Trophoblast cell (in vitro differentiated cells and primary cell): ENCODE measurements at regions not wholly inside any gene's neighbourhood (a gene's known extent, or its start where the extent isn't known, plus 50 kb on each side); places are given as distances from the start of the nearest gene placed in this dataset.
A peak's percentile ranks its signal among the peaks of the same experiment; 100 is the strongest.

Experiments used
- DNase-seq, 2 donors: peaks; one replicate each; pipeline ENCODE4 v3.0.0-alpha.2; 2016
- H2AFZ ChIP-seq: 2 replicates; pipeline ENCODE4 v1.6.1; 2013; ENCODE audit warnings: low read length, moderate library complexity, mild to moderate bottlenecking; ENCODE audit not compliant: insufficient read depth, poor library complexity
- H2AK5ac ChIP-seq: 2 replicates; pipeline ENCODE4 v1.6.1; 2013; ENCODE audit warnings: mild to moderate bottlenecking, low read length
- H2BK120ac ChIP-seq: 2 replicates; pipeline ENCODE4 v1.6.1; 2013; ENCODE audit warnings: low read length, mild to moderate bottlenecking, moderate library complexity; ENCODE audit not compliant: insufficient read depth, poor library complexity
- H2BK12ac ChIP-seq: 2 replicates; pipeline ENCODE4 v1.6.1; 2013; ENCODE audit warnings: mild to moderate bottlenecking, low read length, moderate library complexity
- H2BK5ac ChIP-seq: 2 replicates; pipeline ENCODE4 v1.6.1; 2013; ENCODE audit warnings: low read length, low read depth, moderate library complexity, mild to moderate bottlenecking; ENCODE audit not compliant: poor library complexity
- H3K14ac ChIP-seq: 2 replicates; pipeline ENCODE4 v1.6.1; 2013; ENCODE audit warnings: mild to moderate bottlenecking, low read length
- H3K18ac ChIP-seq: 2 replicates; pipeline ENCODE4 v1.6.1; 2013; ENCODE audit warnings: mild to moderate bottlenecking, low read length
- H3K23ac ChIP-seq: 2 replicates; pipeline ENCODE4 v1.6.1; 2013; ENCODE audit warnings: low read length
- H3K27ac ChIP-seq: 2 replicates; pipeline ENCODE4 v1.5.1; 2013; ENCODE audit warnings: low read depth, mild to moderate bottlenecking, inconsistent platforms, low read length, moderate library complexity
- H3K27me3 ChIP-seq: 2 replicates; pipeline ENCODE4 v1.6.1; 2013; ENCODE audit warnings: inconsistent platforms, mild to moderate bottlenecking, low read length, moderate library complexity; ENCODE audit not compliant: insufficient read depth
- H3K36me3 ChIP-seq, 2 experiments: 1 replicate in 1 of 2; 2 replicates in 1 of 2; pipeline ENCODE4 v1.6.1; 2013; ENCODE audit warnings: low read length in 2 of 2, mild to moderate bottlenecking in 2 of 2, moderate library complexity in 1 of 2; ENCODE audit not compliant: insufficient read depth in 2 of 2, control insufficient read depth in 1 of 2
- H3K4ac ChIP-seq: 2 replicates; pipeline ENCODE4 v1.6.1; 2013; ENCODE audit warnings: low read depth, mild to moderate bottlenecking, low read length, moderate library complexity
- H3K4me1 ChIP-seq, 2 experiments: 1 replicate in 1 of 2; 2 replicates in 1 of 2; pipeline ENCODE4 v1.6.1; 2013; ENCODE audit warnings: low read length in 2 of 2, mild to moderate bottlenecking in 2 of 2, moderate library complexity in 1 of 2; ENCODE audit not compliant: insufficient read depth in 2 of 2, control insufficient read depth in 1 of 2
- H3K4me2 ChIP-seq: 2 replicates; pipeline ENCODE4 v1.6.1; 2013; ENCODE audit warnings: inconsistent platforms, mild to moderate bottlenecking, low read length, moderate library complexity
- H3K4me3 ChIP-seq: 2 replicates; pipeline ENCODE4 v1.5.1; 2013; ENCODE audit warnings: mild to moderate bottlenecking, low read depth, low read length, inconsistent platforms
- H3K79me1 ChIP-seq: one replicate; pipeline ENCODE4 v1.6.1; 2013; ENCODE audit warnings: low read length
- H3K79me2 ChIP-seq: 2 replicates; pipeline ENCODE4 v1.6.1; 2013; ENCODE audit warnings: low read length, mild to moderate bottlenecking; ENCODE audit not compliant: control insufficient read depth, insufficient read depth, poor library complexity
- H3K9ac ChIP-seq: 2 replicates; pipeline ENCODE4 v1.6.1; 2013; ENCODE audit warnings: mild to moderate bottlenecking, low read length
- H3K9me3 ChIP-seq: 2 replicates; pipeline ENCODE4 v1.6.1; 2013; ENCODE audit warnings: low read depth, mild to moderate bottlenecking, control low read depth, inconsistent platforms, low read length; ENCODE audit not compliant: insufficient read depth
- H4K12ac ChIP-seq: 2 replicates; pipeline ENCODE4 v1.6.1; 2013; ENCODE audit warnings: low read depth, mild to moderate bottlenecking, low read length, moderate library complexity
- H4K8ac ChIP-seq: 2 replicates; pipeline ENCODE4 v1.6.1; 2013; ENCODE audit warnings: low read depth, mild to moderate bottlenecking, low read length, moderate library complexity
- H4K91ac ChIP-seq: one replicate; pipeline ENCODE4 v1.6.1; 2013; ENCODE audit warnings: low read depth, mild to moderate bottlenecking, low read length, moderate library complexity
- WGBS: extraction: QIAGEN DNeasy Blood & Tissue Kit; methylation state at CpG from one replicate; pipeline ENCODE4 v1.1.7; 2013; ENCODE audit warnings: missing lambda C conversion rate; ENCODE audit not compliant: insufficient read length, insufficient coverage; ENCODE audit errors: extremely low coverage; 5-methylcytosine and 5-hydroxymethylcytosine counted together

DNA sequence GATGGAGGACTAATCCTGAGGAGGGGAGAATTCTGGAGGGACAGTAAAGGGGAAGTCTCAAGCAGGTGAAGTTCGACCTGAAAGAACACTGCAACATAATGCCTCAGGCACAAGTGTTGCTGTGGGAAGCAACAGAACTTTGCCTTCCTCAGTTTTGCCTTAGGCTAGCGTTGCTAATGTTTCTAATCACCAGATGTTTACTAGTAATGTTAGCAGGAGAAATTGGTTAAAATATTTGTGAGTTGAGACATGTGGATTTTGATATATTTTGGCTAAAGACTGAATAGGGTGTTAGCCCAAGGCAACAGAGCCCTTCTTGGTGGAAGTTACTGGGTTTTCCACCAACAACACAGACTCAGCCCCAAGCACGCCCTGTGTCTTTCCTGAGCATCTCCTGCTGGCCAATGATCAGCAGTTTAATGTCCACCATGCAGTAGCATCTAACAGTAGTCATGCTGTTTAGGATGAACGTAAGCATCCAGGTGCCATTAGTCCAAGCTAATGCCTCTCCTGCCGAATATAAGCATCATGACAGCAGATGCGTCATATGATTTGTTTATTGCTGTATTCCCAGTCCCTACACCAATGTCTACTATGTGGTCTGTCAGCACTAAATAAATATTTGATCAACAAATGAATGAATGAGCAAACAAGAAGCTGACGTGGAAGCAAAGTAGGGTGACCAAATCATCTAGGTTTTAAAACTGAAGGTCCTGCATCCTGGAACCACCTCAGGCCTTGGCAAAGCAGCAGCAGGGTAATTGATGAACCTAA lies 511.9 kb upstream of the HTR2A start:
- H2BK12ac ChIP-seq, result no peak overlapping the region
- peak in 1 of 2 donors; percentile 71 for DNase-seq
- no peaks in the 10 kb centered on the region for H3K27me3 ChIP-seq
- H2BK120ac ChIP-seq, result no peak overlapping the region
- no peak overlapping the region for H3K4ac ChIP-seq
- no peak overlapping the region for H2BK5ac ChIP-seq
- H2AK5ac ChIP-seq, result no peak overlapping the region
- no peaks in the 10 kb centered on the region for H3K9me3 ChIP-seq
- H3K79me1 ChIP-seq, result no peaks in the 10 kb centered on the region
- WGBS, result no CpG with 5 or more reads among the region's 7 CpGs
- no peak overlapping the region for H3K23ac ChIP-seq
- H3K27ac ChIP-seq, result no peak overlapping the region
- no peaks in the 10 kb centered on the region for H3K36me3 ChIP-seq
- no peak overlapping the region for H3K18ac ChIP-seq
- no peak overlapping the region for H3K9ac ChIP-seq
- H3K4me1 ChIP-seq, result no peaks in the 10 kb centered on the region
- no peaks in the 10 kb centered on the region for H3K79me2 ChIP-seq
- H3K14ac ChIP-seq, result no peak overlapping the region
- no peak overlapping the region for H3K4me3 ChIP-seq
- H4K12ac ChIP-seq, result no peak overlapping the region
- H4K91ac ChIP-seq, result no peak overlapping the region
- H3K4me2 ChIP-seq, result no peak overlapping the region
- no peak overlapping the region for H4K8ac ChIP-seq
- no peak overlapping the region for H2AFZ ChIP-seq

DNA sequence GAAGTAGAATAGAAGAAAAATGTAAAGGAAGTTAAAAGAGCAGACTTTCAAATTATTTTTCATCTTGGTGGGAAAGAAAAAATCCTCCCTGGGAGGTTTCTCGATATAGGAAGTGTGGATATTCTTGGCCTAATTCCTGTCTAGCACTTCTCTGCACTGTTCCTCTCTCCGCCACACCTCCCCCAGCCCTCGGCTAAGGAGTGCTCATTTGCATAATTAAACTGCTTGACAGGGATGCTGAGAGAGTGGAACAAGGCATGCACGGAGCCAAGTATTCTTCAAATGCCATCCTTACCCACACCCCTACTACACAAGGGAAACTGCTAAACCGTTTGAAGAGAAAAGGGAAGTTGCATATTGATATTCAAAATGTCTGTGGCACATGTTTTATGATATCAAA lies 511.0 kb upstream of the HTR2A start:
- no peaks in the 10 kb centered on the region for H3K79me1 ChIP-seq
- no peak overlapping the region for H2BK120ac ChIP-seq
- no peak overlapping the region for H3K18ac ChIP-seq
- H3K79me2 ChIP-seq, result no peaks in the 10 kb centered on the region
- H3K27me3 ChIP-seq, result no peaks in the 10 kb centered on the region
- no peak overlapping the region for H3K4me3 ChIP-seq
- H3K27ac ChIP-seq, result no peak overlapping the region
- no peaks in the 10 kb centered on the region for H3K9me3 ChIP-seq
- no peak overlapping the region for H2BK5ac ChIP-seq
- H3K4ac ChIP-seq, result no peak overlapping the region
- no CpG with 5 or more reads among the region's 5 CpGs for WGBS
- H3K14ac ChIP-seq, result no peak overlapping the region
- H3K9ac ChIP-seq, result peak overlapping the region; percentile 7
- no peak overlapping the region for H2AFZ ChIP-seq
- H3K4me2 ChIP-seq, result no peak overlapping the region
- H4K8ac ChIP-seq, result no peak overlapping the region
- DNase-seq, result no peak
- H4K12ac ChIP-seq, result no peak overlapping the region
- H3K36me3 ChIP-seq, result no peaks in the 10 kb centered on the region
- no peak overlapping the region for H3K23ac ChIP-seq
- H2BK12ac ChIP-seq, result no peak overlapping the region
- no peaks in the 10 kb centered on the region for H3K4me1 ChIP-seq
- H4K91ac ChIP-seq, result no peak overlapping the region
- H2AK5ac ChIP-seq, result no peak overlapping the region

DNA sequence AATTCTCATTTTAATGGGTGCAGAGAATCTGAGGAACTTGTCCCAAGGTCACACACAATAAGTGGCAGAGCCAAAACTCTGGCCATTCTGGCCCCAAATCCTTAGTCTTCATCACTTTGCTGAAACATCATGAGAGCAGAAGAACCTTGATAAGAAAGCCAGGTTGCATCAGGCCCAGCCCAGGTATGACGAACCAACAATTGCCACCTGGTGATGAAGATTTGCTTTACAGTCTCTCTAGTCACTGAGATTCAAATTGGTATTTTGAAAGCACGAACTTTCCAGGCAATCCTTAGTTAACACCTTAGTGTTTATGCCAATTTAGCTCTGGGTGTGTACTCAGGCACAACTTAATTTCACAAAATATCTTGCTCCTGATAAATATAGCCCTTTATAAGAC lies 502.7 kb upstream of the HTR2A start:
- peak in 1 of 2 donors; percentile 15 for DNase-seq
- Histone ChIP-seq H3K18ac (no peak overlapping the region), H4K8ac (no peak overlapping the region), H3K4me3 (no peak overlapping the region), H3K27me3 (no peaks in the 10 kb centered on the region), H3K36me3 (no peaks in the 10 kb centered on the region), H4K12ac (no peak overlapping the region), H3K4me2 (no peak overlapping the region), H2BK12ac (no peak overlapping the region), H4K91ac (no peak overlapping the region), H3K79me1 (no peaks in the 10 kb centered on the region), H3K14ac (no peak overlapping the region), H2BK5ac (no peak overlapping the region), H2BK120ac (no peak overlapping the region), H3K79me2 (no peaks in the 10 kb centered on the region), H3K27ac (no peak overlapping the region), H3K9ac (no peak overlapping the region), H3K4ac (no peak overlapping the region), H3K9me3 (no peaks in the 10 kb centered on the region), H3K4me1 (no peaks in the 10 kb centered on the region), H3K23ac (no peak overlapping the region), H2AFZ (no peak overlapping the region), H2AK5ac (no peak overlapping the region)
- no CpG with 5 or more reads among the region's 2 CpGs for WGBS

DNA sequence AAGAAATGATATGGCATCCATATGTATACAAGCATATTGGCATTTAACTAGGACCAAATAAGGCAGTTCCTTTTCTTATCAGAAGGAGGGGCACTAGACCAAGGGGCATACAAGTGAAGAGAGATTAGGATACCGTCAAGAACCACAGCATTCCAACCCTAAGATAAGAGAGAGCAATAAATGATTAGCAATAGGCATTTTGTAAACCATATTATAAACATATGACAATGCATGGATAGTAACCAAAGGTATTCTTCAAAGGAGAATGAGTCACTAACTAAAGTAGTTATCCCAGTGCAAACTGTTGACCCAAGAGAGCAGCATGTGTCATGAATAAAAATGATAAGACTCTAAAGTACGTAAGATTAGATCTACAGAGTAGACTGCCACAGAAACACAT lies 500.9 kb upstream of the HTR2A start:
- Histone ChIP-seq H3K4ac (no peak overlapping the region), H2BK12ac (no peak overlapping the region), H3K4me2 (no peak overlapping the region), H3K23ac (no peak overlapping the region), H4K12ac (no peak overlapping the region), H4K91ac (no peak overlapping the region), H3K27ac (no peak overlapping the region), H2AFZ (no peak overlapping the region), H3K79me2 (no peaks in the 10 kb centered on the region), H2AK5ac (no peak overlapping the region), H3K4me1 (no peaks in the 10 kb centered on the region), H3K9me3 (no peaks in the 10 kb centered on the region), H4K8ac (no peak overlapping the region), H3K36me3 (no peaks in the 10 kb centered on the region), H2BK5ac (no peak overlapping the region), H3K9ac (no peak overlapping the region), H3K4me3 (no peak overlapping the region), H2BK120ac (no peak overlapping the region), H3K14ac (no peak overlapping the region), H3K27me3 (no peaks in the 10 kb centered on the region), H3K18ac (no peak overlapping the region), H3K79me1 (no peaks in the 10 kb centered on the region)
- DNase-seq, result peak; percentile 16 to 86
- no CpG with 5 or more reads among the region's 2 CpGs for WGBS
